Endothelial cell of umbilical vein (primary cell): ENCODE measurements at regions not wholly inside any gene's neighbourhood (a gene's known extent, or its start where the extent isn't known, plus 50 kb on each side); places are given as distances from the start of the nearest gene placed in this dataset.

Experiments used
- BruUV-seq: library from RNA; stranded (reverse); fragments of 400-500 nt; replicated peaks from 2 replicates; lab custom pipeline; 2021; lab: Mats Ljungman, UMichigan
- CTCF ChIA-PET: fragments of 300-600, 350-600 bp; sonication (Branson Sonifier 250); formaldehyde crosslinking; loops from one replicate; lab custom pipeline; 2021; ENCODE audit warnings: antibody characterized with exemption, inconsistent platforms; lab: Charles Lee
- POLR2A ChIA-PET: fragments of 300-600, 350-600 bp; sonication (Branson Sonifier 250); formaldehyde crosslinking; loops from one replicate; lab custom pipeline; 2021; ENCODE audit warnings: antibody characterized with exemption, inconsistent platforms; lab: Charles Lee
- DNase-seq: peaks from one replicate; pipeline ENCODE4 v3.0.0-alpha.2; 2011; ENCODE audit warnings: low read depth, low spot score
- FAIRE-seq: peaks from 2 replicates; lab custom pipeline; 2011; peaks lifted over from hg19 to GRCh38; lab: Jason Lieb, UNC
- H2AFZ ChIP-seq: 2 replicates; pipeline ENCODE4 v1.6.0; 2012; ENCODE audit warnings: low read depth, low read length, control low read depth, inconsistent platforms
- H3K27ac ChIP-seq: 2 replicates; pipeline ENCODE4 v1.5.1; 2011; ENCODE audit warnings: low read depth, mild to moderate bottlenecking, control low read depth, low read length, moderate library complexity; ENCODE audit not compliant: insufficient read depth
- H3K27me3 ChIP-seq, 2 experiments: 2 replicates each; pipeline versions ENCODE4 v1.6.0 to v1.6.1; 2011; ENCODE audit warnings: low read length in 2 of 2, mixed read lengths in 1 of 2; ENCODE audit not compliant: control insufficient read depth in 2 of 2, insufficient read depth in 2 of 2
- H3K36me3 ChIP-seq, 2 experiments: 2 replicates in 1 of 2; 3 replicates in 1 of 2; pipeline ENCODE4 v1.5.1; 2011; ENCODE audit warnings: low read length in 2 of 2, mild to moderate bottlenecking in 1 of 2, moderate library complexity in 1 of 2; ENCODE audit not compliant: control insufficient read depth in 2 of 2, insufficient read depth in 2 of 2; ENCODE audit errors: extremely low read depth in 1 of 2
- H3K4me1 ChIP-seq: 3 replicates; pipeline ENCODE4 v1.5.1; 2011; ENCODE audit warnings: mild to moderate bottlenecking, low read length; ENCODE audit not compliant: control insufficient read depth, insufficient read depth; ENCODE audit errors: extremely low read depth
- H3K4me2 ChIP-seq: 2 replicates; pipeline ENCODE4 v1.6.1; 2011; ENCODE audit warnings: low read length, control low read depth, mixed read lengths; ENCODE audit not compliant: insufficient read depth
- H3K4me3 ChIP-seq, 3 experiments: fragments of 200-600 bp in 1 of 3; sonication (generic), shearing (Covaris generic) in 1 of 3; replicated peaks in 1 of 3; 2 replicates each; pipeline ENCODE4 v1.5.1; 2011 to 2016; ENCODE audit warnings: control low read depth in 3 of 3, low read length in 3 of 3, mild to moderate bottlenecking in 2 of 3, inconsistent platforms in 1 of 3, low read depth in 1 of 3, moderate library complexity in 1 of 3; ENCODE audit not compliant: insufficient read depth in 1 of 3
- H3K79me2 ChIP-seq: 2 replicates; pipeline ENCODE4 v1.6.0; 2012; ENCODE audit warnings: low read length, inconsistent platforms; ENCODE audit not compliant: control insufficient read depth, insufficient read depth
- H3K9ac ChIP-seq: replicated peaks from 2 replicates; pipeline ENCODE3; 2011; ENCODE audit warnings: low read length, control low read depth; ENCODE audit not compliant: insufficient read depth; ENCODE audit errors: extremely low read depth
- H3K9me1 ChIP-seq: replicated peaks from 3 replicates; pipeline ENCODE4 v1.6.0; 2011; ENCODE audit warnings: mild to moderate bottlenecking, low read length; ENCODE audit not compliant: control insufficient read depth, insufficient read depth; ENCODE audit errors: extremely low read depth
- H3K9me3 ChIP-seq: replicated peaks from 2 replicates; pipeline ENCODE4 v1.5.1; 2012; ENCODE audit warnings: low read length, inconsistent platforms; ENCODE audit not compliant: control insufficient read depth, insufficient read depth
- H4K20me1 ChIP-seq: replicated peaks from 2 replicates; pipeline ENCODE3; 2011; ENCODE audit warnings: mild to moderate bottlenecking, low read length; ENCODE audit not compliant: control insufficient read depth, insufficient read depth; ENCODE audit errors: extremely low read depth
- CTCF ChIP-seq, 2 donors: IDR thresholded peaks; 1 replicate in 1 of 2; 2 replicates in 1 of 2; pipeline ENCODE4 v1.5.1; 2011; ENCODE audit warnings: low read length in 2 of 2, mild to moderate bottlenecking in 2 of 2, moderate library complexity in 2 of 2, control low read depth in 1 of 2, inconsistent platforms in 1 of 2, low read depth in 1 of 2; ENCODE audit not compliant: insufficient read depth in 1 of 2; ENCODE audit errors: extremely low read depth in 1 of 2
- EZH2 ChIP-seq: IDR thresholded peaks from 2 replicates; pipeline ENCODE4 v1.6.1; 2012; ENCODE audit warnings: borderline replicate concordance, low read depth, mild to moderate bottlenecking, moderate library complexity, low read length, inconsistent platforms; ENCODE audit not compliant: severe bottlenecking
- FOS ChIP-seq: IDR thresholded peaks from 2 replicates; pipeline ENCODE4 v1.6.1; 2011; ENCODE audit warnings: mild to moderate bottlenecking, low read length, moderate library complexity, borderline replicate concordance; ENCODE audit not compliant: insufficient read depth
- GATA2 ChIP-seq: IDR thresholded peaks from 2 replicates; pipeline ENCODE4 v1.7.0; 2011; ENCODE audit warnings: low read depth, mild to moderate bottlenecking, moderate library complexity, mixed read lengths, low read length; ENCODE audit not compliant: insufficient read length, insufficient read depth
- MYC ChIP-seq: IDR thresholded peaks from one replicate; pipeline ENCODE4 v1.6.1; 2011; ENCODE audit warnings: mild to moderate bottlenecking, low read depth, low read length
- POLR2A ChIP-seq: IDR thresholded peaks from 2 replicates; pipeline ENCODE4 v1.6.1; 2012; ENCODE audit warnings: low read depth, mild to moderate bottlenecking, control low read depth, low read length
- POLR2AphosphoS5 ChIP-seq: IDR thresholded peaks from 2 replicates; pipeline ENCODE4 v1.6.1; 2012; ENCODE audit warnings: low read depth, mild to moderate bottlenecking, control low read depth, low read length, moderate library complexity; ENCODE audit not compliant: insufficient read depth
- dilution Hi-C: fragments of 300-500 bp; cut with MboI; formaldehyde crosslinking; loops from one replicate; pipeline ENCODE4 v1.15.0; 2019; ENCODE audit warnings: low sequenced_read_pairs; ENCODE audit not compliant: extremely low pct_ligation_motif_present
- intact Hi-C: fragments of 100-400 bp; cut with micrococcal nuclease; formaldehyde crosslinking; loops from one replicate; pipeline ENCODE4 v1.10.0; 2022

- intact Hi-C loops: no loop called here
- Histone ChIP-seq H3K27ac (no peak overlapping the region), H4K20me1 (no peaks in the 10 kb centered on the region), H3K9ac (no peak overlapping the region), H3K4me2 (no peak overlapping the region), H2AFZ (no peak overlapping the region), H3K4me3 (no peak overlapping the region), H3K79me2 (no peaks in the 10 kb centered on the region), H3K4me1 (no peaks in the 10 kb centered on the region), H3K27me3 (no peaks in the 10 kb centered on the region), H3K9me3 (no peaks in the 10 kb centered on the region), H3K36me3 (no peaks in the 10 kb centered on the region), H3K9me1 (no peaks in the 10 kb centered on the region)
- CTCF ChIA-PET: interaction anchor here (2.4 kb wide), 1 partner anchor 10 kb away, joined by 8 read pairs; no protein-coding TSS in a partner anchor
- POLR2A ChIA-PET: no interaction called here
- no TSS peak for BruUV-seq
- dilution Hi-C loops: no loop called here
- TF ChIP-seq EZH2: no peak
- TF ChIP-seq GATA2: no peak
- TF ChIP-seq MYC: no peak
- TF ChIP-seq CTCF (IDR thresholded peaks at IDR 0.05; ENCODE audit: extremely low read depth in 1 of 2, insufficient read depth in 1 of 2, low read depth in 1 of 2, low read length in 2 of 2): no peak
- TF ChIP-seq POLR2AphosphoS5: no peak
- no peak for TF ChIP-seq POLR2A
- TF ChIP-seq FOS: no peak
- no peak for DNase-seq
- FAIRE-seq: no peak
These were observed 89.8 kb upstream of the TUT7 start for GRCh38 chr9:86443992-86444391.
